ENCODE measurements at regions not wholly inside any gene's neighbourhood (a gene's known extent, or its start where the extent isn't known, plus 50 kb on each side); places are given as distances from the start of the nearest gene placed in this dataset.

DNA sequence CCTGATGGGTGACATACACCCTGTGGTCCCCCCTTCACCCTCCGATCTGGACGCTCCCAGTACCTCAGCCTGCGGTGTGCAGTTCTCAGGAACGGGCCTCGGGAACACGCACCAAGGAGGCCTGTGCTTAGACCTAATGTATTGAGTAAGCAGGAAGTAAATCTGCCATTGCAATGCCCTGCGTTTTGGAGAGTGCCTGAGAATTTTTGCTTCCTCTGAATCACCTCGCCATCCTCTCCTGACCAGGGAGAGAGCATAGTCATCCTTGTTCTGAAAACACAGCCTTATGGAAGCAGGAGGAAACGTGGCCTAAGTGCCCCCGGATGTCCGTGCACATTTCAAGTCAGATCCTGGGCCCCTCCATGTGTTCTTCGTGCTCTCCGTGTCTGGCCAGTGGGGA, 272.2 kb downstream of the NDUFA10 start:
- TF ChIP-seq, protein P1, sequence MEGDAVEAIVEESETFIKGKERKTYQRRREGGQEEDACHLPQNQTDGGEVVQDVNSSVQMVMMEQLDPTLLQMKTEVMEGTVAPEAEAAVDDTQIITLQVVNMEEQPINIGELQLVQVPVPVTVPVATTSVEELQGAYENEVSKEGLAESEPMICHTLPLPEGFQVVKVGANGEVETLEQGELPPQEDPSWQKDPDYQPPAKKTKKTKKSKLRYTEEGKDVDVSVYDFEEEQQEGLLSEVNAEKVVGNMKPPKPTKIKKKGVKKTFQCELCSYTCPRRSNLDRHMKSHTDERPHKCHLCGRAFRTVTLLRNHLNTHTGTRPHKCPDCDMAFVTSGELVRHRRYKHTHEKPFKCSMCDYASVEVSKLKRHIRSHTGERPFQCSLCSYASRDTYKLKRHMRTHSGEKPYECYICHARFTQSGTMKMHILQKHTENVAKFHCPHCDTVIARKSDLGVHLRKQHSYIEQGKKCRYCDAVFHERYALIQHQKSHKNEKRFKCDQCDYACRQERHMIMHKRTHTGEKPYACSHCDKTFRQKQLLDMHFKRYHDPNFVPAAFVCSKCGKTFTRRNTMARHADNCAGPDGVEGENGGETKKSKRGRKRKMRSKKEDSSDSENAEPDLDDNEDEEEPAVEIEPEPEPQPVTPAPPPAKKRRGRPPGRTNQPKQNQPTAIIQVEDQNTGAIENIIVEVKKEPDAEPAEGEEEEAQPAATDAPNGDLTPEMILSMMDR (IDR thresholded peaks at IDR 0.05), result no peak
- no peak for ATAC-seq (ENCODE audit: low FRiP score)
- DNase-seq (ENCODE audit: low spot score), result no peak

DNA sequence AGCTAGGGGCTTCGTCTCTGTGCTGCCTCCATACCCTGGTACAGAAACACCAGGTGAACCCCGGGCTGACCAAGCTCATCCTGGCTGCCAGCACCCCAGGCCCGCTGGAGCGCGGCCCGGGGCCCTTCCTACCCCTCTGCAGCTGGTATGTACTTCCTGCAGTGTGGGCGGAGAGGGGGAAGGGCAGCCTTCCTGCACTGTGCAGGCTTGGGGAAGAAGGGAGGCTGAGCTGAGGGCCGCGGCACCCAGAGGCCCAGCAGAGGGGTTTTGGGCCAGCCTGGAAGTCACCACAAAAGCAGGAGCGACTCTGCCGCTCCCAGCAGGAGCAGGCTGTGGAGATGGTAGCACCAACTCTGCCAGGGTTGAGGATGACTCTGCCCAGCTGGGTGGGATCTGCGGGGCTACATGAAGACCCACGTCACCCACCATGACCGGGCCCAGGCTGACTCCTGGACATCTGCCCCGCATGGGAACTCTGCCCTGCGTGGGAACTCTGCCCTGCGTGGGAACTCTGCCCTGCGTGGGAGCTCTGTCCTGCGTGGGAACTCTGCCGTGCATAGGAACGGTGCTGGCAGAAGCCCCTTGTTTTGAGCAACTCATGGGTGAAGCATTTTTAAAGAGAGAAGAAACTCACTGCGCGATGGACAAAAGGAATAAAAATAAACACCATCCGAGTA, 273.3 kb downstream of the NDUFA10 start:
- TF ChIP-seq, protein P1 (IDR thresholded peaks at IDR 0.05), result no peak
- peak; percentile 58 for ATAC-seq (ENCODE audit: low FRiP score)
- DNase-seq (ENCODE audit: low spot score), result no peak

DNA sequence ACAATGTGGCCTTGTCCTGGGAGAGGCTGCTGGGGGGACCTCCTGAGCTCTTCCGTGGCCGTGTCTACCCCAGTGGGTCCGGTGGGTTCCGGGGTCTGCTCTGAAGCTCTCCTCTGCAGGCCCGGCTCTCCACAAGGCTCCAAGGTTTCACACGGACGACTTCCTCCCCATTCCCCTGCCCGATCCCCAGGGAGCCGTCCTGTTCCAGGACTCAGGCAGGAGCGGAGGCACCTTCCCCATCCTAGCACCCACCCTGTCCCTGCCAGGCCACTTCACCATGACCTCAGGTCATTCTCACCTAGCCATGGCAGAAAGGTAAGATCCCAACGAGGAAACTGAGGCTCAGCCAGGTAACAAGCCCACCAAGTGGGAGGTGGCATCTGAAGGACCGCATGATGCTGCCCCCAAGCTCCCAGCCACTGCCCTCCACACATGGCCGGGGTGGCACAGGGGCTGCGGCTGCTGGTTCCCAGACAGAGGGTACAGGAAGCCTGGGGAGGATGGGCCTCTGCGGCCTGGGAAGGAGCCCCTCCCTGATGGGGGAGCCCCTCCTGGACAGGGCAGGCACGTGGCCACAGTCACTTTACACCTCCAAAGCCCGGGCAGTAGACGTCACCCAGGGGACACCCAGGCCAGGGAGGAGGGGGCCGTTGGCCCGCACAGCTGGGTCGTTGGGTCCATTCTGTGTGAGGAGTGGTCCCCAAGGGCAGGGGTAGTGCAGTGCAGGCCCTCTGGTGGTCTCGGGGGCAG, 274.0 kb downstream of the NDUFA10 start:
- no peak for ATAC-seq (ENCODE audit: low FRiP score)
- TF ChIP-seq, protein P1 (IDR thresholded peaks at IDR 0.05), result no peak

DNA sequence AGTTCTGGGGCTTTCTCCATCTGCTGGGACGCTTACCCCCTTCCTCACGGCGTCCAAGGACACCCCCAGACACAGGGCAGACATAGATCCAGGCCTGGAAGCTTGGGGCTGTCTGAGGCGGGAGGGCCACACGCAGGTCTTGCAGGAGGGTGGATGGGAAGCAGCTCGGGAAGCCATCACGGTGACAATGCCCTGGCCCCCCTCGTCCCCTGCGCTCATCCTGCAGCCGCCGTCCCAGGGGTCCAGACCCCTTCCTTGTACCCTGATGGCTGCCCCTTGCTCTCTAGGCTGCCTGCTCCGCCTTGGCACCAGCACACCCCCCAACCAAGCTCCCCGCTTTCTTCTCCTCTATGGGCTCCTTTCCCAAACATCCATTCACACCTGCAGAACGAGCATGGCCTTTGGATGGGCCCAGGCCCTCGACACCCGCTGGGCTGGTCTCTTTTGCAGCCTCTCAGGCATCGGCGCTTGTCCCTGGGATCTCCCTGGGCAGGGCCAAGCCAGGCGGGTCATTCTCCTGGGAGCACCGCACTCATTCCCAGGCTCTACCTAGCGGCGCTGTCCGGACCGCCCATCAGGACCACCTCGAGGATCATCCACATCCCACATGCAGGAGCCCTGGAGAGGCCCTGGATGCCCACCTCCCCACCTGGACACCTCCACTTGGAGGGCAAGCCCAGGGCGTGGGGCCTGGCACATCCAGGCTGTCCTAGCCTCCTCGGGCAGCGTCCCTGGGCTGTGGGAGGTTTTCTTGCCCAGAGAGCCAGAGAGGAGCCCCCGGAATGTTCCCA, 274.9 kb downstream of the NDUFA10 start:
- TF ChIP-seq, protein P1 (IDR thresholded peaks at IDR 0.05), result no peak
- no peak for DNase-seq (ENCODE audit: low spot score)
- ATAC-seq (ENCODE audit: low FRiP score), result no peak

More for the DNA sequence above, 274.0 kb downstream of the NDUFA10 start:
- DNase-seq (ENCODE audit: low spot score), result no peak

DNA sequence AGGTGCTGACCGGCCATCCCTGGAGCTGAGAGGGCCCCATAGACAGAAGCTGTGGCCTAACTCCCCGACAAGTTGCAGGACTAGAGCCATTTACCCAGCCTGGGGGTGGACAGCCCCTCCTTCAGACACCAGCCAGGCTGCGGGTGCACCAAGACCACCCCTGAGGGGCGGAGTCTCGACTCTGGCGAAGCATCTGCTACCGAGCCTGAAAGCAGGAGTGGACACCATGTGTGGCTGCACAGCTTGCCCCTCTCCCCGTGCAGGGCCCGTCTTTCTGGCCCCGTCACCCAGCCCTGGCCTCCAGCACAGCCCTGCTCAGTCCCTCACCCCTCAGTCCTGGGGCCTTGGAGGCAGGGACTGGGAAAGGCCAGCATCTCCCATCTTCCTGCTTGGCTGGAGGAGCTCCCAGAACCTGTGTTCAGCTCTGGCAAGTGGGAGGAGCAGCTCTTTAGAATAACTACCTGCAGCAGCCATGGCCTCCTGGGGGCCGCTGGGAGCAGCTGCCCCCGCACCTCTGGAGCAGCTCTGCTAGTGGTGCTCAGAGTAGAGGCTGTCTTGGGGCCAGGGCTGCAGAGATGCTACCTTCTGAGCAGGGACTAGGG, 275.8 kb downstream of the NDUFA10 start:
- ATAC-seq (ENCODE audit: low FRiP score) (no peak), DNase-seq (ENCODE audit: low spot score) (no peak)
- TF ChIP-seq, protein P1 (IDR thresholded peaks at IDR 0.05), result no peak

DNA sequence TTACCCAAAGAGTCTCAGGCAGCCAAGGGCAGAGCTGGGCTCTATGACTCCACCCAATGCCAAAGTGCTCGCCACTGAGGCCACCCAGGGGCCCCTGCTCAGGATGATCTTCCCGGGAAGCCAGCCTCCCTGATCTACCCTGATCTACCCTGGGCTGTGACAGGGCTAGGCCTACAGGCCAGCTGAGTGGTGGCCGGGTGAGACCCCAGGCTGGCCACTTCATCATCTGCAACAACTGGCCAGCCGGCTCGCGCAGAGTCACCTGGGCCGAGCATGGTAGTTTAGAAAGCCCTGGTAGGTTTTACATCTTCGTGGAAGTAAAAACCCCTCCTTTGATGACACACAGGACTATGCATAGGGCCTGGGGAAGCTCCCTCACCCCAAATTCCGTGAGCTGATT, 276.3 kb downstream of the NDUFA10 start:
- no peak for ATAC-seq (ENCODE audit: low FRiP score)
- TF ChIP-seq, protein P1 (IDR thresholded peaks at IDR 0.05), result no peak

More for the DNA sequence above, 276.3 kb downstream of the NDUFA10 start:
- no peak for DNase-seq (ENCODE audit: low spot score)

Measured in omental fat pad (tissue), 3 donors.